Uterus (tissue), 3 donors: ENCODE measurements at regions not wholly inside any gene's neighbourhood (a gene's known extent, or its start where the extent isn't known, plus 50 kb on each side); places are given as distances from the start of the nearest gene placed in this dataset.

Experiments
- DNase-seq, 2 donors: peaks; one replicate each; pipeline ENCODE4 v3.0.0-alpha.2; 2019 to 2020
- H3K27ac ChIP-seq, 2 donors: fragments of 200-600 bp; sonication (generic); 1 replicate in 1 of 2; 2 replicates in 1 of 2; pipeline ENCODE4 v1.5.1; 2016 to 2018
- H3K27me3 ChIP-seq, 2 donors: fragments of 200-600 bp; sonication (generic); one replicate each; pipeline ENCODE4 v1.5.1; 2018 to 2019; ENCODE audit warnings: control low read depth in 1 of 2
- H3K36me3 ChIP-seq, 2 donors: fragments of 200-600 bp; sonication (generic); one replicate each; pipeline ENCODE4 v1.5.1; 2019; ENCODE audit warnings: control low read depth in 1 of 2
- H3K4me1 ChIP-seq, 2 donors: fragments of 200-600 bp; sonication (generic); one replicate each; pipeline ENCODE4 v1.5.1; 2018 to 2019; ENCODE audit warnings: control low read depth in 1 of 2
- H3K4me3 ChIP-seq, 2 donors: fragments of 200-600 bp; sonication (generic); 1 replicate in 1 of 2; 2 replicates in 1 of 2; pipeline ENCODE4 v1.5.1; 2018 to 2019; ENCODE audit warnings: mild to moderate bottlenecking in 1 of 2
- H3K9me3 ChIP-seq, 2 donors: fragments of 200-600 bp; sonication (generic); one replicate each; pipeline ENCODE4 v1.5.1; 2019; ENCODE audit warnings: control low read depth in 1 of 2
- POLR2A ChIP-seq, 2 donors: fragments of 450-650 bp; IDR thresholded peaks; one replicate each; pipeline ENCODE4 v1.6.1; 2016; ENCODE audit warnings: antibody characterized with exemption in 2 of 2, mild to moderate bottlenecking in 1 of 2, moderate library complexity in 1 of 2
- intact Hi-C: fragments of 100-400 bp; cut with DNase I; formaldehyde crosslinking; loops from one replicate; pipeline ENCODE4 v1.15.1; 2023; ENCODE audit warnings: low total_unique reads
- TF ChIP-seq, protein P1 (sequence below), 4 experiments: fragments of 200-600 bp in 2 of 4; fragments of 450-650 bp in 2 of 4; sonication (generic) in 2 of 4; IDR thresholded peaks; one replicate each; pipeline ENCODE4 v1.5.1; 2016 to 2019; ENCODE audit warnings: antibody characterized with exemption in 4 of 4, mild to moderate bottlenecking in 2 of 4, moderate library complexity in 1 of 4
- donor health status: DM: yes; HTN: yes; CAD: no.

DNA sequence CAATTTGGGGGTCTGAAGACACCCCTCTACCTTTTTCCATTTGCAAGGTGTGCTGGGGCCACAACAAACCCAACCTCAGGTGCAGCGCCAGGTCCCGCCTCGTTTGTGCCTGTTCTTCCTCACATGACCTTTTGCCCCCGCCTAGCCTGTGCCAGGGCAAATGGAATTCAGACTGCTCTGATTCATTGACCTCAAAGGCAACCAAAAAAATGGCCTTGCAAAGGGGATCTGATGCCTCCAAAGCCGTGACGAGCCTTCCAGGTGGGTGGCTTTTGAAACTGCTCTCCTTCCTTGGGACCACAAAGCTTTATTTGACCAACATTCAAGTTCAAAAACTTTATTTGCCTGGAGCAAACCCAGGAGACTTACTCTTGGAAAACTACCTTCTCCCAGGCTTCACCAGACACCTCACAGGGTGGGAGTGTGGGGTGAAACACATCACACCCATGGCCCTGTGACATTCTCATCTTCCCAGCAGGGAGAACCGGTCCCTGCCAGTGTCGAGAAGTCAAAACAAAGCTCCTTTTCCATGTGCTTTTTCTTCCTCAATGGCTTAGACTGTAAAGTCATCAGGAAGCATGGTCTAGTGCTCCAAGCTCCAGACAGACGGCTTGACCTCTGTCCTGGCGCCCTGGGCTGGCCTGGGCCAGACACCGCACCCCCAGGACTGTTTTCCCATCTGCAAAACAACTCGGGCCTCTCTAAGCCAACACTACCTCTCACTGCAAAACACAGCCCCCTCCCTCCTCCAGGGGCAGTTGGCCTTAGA is 103.9 kb upstream of the HES1 start:
- Histone ChIP-seq H3K36me3 (no peaks in the 10 kb centered on the region), H3K4me1 (no peaks in the 10 kb centered on the region), H3K27me3 (no peaks in the 10 kb centered on the region), H3K9me3 (no peaks in the 10 kb centered on the region), H3K4me3 (no peak overlapping the region), H3K27ac (no peak overlapping the region)
- intact Hi-C loops, result no loop called here
- no peak for DNase-seq
- TF ChIP-seq, protein P1, sequence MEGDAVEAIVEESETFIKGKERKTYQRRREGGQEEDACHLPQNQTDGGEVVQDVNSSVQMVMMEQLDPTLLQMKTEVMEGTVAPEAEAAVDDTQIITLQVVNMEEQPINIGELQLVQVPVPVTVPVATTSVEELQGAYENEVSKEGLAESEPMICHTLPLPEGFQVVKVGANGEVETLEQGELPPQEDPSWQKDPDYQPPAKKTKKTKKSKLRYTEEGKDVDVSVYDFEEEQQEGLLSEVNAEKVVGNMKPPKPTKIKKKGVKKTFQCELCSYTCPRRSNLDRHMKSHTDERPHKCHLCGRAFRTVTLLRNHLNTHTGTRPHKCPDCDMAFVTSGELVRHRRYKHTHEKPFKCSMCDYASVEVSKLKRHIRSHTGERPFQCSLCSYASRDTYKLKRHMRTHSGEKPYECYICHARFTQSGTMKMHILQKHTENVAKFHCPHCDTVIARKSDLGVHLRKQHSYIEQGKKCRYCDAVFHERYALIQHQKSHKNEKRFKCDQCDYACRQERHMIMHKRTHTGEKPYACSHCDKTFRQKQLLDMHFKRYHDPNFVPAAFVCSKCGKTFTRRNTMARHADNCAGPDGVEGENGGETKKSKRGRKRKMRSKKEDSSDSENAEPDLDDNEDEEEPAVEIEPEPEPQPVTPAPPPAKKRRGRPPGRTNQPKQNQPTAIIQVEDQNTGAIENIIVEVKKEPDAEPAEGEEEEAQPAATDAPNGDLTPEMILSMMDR (IDR thresholded peaks at IDR 0.05), result no peak
- no peak for TF ChIP-seq POLR2A (IDR thresholded peaks at IDR 0.05)

DNA sequence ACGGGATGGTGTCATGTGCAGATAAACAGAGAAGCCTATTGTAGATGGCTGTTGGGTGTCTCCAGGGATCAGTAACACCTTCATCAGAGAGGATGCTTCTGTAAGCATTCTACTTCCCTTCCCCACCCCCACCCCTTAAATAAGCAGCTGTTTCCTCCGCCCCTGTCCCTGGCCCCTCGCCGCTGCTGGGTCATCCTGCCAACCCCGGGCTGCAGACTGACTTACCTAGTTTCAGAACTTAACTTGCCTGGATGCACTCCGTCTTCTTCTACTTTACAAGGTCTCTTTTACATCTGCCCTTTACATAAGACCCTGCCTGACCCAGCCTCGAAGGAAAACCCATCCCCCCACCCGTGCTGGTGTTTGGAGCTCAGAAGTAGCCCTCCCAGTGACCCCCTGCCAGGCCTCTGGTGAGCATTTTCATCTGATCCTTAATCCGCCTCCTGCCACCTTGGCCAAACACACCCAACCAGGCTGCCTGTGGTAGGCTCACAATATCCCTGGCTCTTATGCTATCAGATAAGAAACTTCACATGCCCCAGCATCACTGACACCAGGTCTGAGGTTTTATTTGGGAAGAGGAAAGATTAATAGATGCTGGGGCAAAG is 103.0 kb upstream of the HES1 start:
- Histone ChIP-seq H3K4me3 (no peak overlapping the region), H3K27me3 (no peaks in the 10 kb centered on the region), H3K4me1 (no peaks in the 10 kb centered on the region), H3K36me3 (no peaks in the 10 kb centered on the region), H3K9me3 (no peaks in the 10 kb centered on the region), H3K27ac (no peak overlapping the region)
- DNase-seq, result no peak
- no peak for TF ChIP-seq POLR2A (IDR thresholded peaks at IDR 0.05)
- TF ChIP-seq, protein P1 (IDR thresholded peaks at IDR 0.05), result no peak
- intact Hi-C loops, result no loop called here

DNA sequence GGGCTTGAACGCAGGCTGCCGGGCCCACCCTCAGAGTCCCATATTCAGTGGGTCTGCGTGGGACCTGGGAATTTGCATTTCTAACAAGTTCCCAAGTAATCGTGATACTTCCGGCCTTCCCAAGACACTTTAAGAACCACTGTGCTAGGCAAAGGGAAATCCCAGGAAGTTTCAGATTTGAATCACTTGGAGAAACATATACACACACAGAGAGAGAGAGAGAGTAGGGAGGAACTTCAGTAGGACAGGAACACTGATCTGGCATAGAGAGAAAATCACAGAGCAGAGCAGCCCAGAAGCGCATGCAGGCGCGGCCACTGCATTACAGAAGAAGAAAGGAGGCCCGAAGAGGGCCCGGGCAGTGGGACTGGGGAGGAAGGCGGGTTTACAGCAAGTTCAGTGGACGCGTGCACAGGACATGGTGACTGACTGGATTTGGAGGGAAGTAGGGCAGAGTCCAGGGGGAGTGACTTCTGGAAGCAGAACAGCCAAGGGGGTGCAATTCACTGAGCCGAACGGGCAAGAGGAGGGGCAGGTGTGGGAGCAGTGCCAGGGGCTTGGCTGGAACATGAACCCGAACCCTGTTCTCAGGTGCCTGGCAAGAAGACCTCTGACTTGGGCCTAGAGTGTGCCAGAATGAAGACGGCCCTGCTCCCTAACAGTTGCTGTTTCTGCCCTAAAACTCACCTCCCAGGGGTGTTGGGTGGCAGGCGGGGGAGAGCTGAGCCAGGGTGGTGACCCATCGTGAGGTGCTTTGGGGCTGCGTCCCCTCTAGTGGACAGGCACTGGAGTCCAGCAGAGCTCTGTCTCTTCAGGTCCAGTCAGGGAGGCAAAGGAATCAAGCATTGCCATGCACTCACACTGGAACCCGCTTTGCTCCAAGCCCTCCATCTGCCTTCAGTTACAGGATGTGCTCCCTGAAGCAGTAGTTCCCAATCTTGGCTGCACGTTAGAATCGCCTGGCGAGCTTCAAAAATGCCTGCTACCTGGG is 101.3 kb upstream of the HES1 start:
- DNase-seq, result no peak
- Histone ChIP-seq H3K36me3 (no peaks in the 10 kb centered on the region), H3K27ac (no peak overlapping the region), H3K9me3 (no peaks in the 10 kb centered on the region), H3K4me3 (no peak overlapping the region), H3K4me1 (no peaks in the 10 kb centered on the region), H3K27me3 (no peaks in the 10 kb centered on the region)
- intact Hi-C loops, result no loop called here
- TF ChIP-seq, protein P1 (IDR thresholded peaks at IDR 0.05), result no peak
- TF ChIP-seq POLR2A (IDR thresholded peaks at IDR 0.05), result no peak

DNA sequence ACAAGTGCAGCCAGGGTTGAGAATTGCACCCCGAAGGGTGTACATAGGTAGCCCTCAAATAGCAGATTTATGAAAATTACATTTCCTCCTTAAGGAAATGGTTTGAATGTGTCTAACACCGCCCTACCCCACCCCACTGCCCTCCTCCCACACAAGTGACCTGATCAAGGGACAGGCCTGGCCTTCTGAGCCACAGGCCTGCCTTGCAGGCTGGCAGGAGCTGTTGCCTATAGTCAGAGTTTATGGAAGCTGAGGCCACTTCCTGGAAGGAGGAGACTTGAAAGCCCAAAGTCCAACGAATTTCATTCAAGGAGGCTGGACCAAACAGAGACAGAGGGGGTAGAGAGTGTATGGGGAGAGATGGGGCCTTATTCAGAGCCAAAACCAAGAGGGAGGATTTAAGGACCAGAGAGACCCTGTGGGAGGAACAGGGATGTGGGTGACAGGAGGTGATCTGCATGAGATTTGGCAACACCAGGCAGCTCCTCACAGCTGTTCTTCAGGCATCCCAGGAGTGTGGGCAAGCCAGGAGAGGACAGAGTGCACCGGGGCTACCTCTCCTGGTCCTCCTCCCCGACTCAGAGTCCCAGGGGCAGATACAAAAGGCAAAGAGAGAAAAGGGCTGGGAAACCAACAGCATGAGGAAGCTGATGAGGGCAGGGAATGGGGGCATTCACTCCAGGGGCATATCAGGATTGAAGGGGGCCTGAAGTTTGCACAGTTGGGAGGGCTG is 100.4 kb upstream of the HES1 start:
- Histone ChIP-seq H3K4me3 (no peak overlapping the region), H3K27me3 (no peaks in the 10 kb centered on the region), H3K4me1 (no peaks in the 10 kb centered on the region), H3K9me3 (no peaks in the 10 kb centered on the region), H3K27ac (no peak overlapping the region), H3K36me3 (no peaks in the 10 kb centered on the region)
- intact Hi-C loops, result no loop called here
- TF ChIP-seq POLR2A (IDR thresholded peaks at IDR 0.05), result no peak
- TF ChIP-seq, protein P1 (IDR thresholded peaks at IDR 0.05), result no peak
- no peak for DNase-seq
